SIG-M5 treated with dmso at 0.1 percent for 504 hours (cell line): ENCODE measurements at regions not wholly inside any gene's neighbourhood (a gene's known extent, or its start where the extent isn't known, plus 50 kb on each side); places are given as distances from the start of the nearest gene placed in this dataset.
"Not testable (repeated sequence)": the region's sequence is repeated elsewhere in the genome, so short reads cannot be mapped to it uniquely, and the experiment has no call there.

ENCODE experiments used
- DNase-seq: peaks from one replicate; lab custom pipeline; 2025; ENCODE audit not compliant: unreplicated experiment; lab: John Stamatoyannopoulos, UW

- DNase-seq, result not testable (repeated sequence)
Observed at GRCh38 chr1:121109025-121109424, 75.1 kb downstream of the FAM72B start.

GRCh38 chr1:121116522-121117297 lies 67.4 kb downstream of the FAM72B start:
- DNase-seq, result not testable (repeated sequence)

- not testable (repeated sequence) for DNase-seq
Observed at GRCh38 chr1:121117298-121117611, 66.9 kb downstream of the FAM72B start.

- not testable (repeated sequence) for DNase-seq
Observed at GRCh38 chr1:121117622-121118479, 66.3 kb downstream of the FAM72B start.
